ENCODE measurements at regions not wholly inside any gene's neighbourhood (a gene's known extent, or its start where the extent isn't known, plus 50 kb on each side); places are given as distances from the start of the nearest gene placed in this dataset.

DNA sequence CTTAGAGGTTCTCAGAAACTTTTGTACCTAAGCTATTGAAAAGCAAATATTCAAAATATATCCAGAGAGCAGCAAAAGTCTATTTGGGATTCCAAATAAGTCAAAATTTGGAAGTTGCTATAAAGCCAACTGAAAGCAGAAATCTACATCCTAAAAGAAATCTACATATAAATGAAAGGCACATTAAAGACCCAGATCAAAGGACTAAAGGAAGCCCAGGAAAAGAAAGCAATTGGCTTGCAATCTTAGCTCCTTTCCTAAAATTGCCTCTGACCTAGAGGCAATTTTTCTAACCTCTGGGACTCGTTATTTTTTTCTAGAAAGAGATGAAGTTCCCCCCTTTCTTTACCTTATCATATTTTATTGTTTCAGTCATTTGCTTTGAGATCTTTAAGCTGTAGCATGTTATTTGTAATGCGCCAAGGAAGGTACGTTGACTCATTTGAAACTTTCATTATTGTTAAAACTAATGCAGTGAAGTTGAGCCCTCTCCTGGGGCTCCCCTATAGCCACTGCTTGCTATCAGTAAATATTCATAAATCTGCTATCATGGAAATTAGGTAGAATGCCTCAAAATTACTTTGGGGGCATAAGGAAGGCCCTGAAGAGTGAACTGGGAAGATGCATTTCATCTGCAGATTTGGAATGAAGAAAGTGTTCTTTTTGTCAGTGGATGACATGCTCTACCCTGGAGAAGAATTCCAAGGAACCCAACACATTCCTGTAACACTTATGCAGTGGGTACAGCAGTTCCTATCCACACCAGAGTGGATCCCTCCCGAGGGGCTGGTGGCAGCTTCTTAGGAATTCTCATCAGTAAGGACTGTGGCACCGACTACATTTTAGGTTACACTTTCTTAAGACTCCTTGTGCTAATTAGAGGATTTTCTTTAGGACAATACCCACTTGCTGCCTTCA is 177.8 kb upstream of the IGFBP7 start:
- DNase-seq = no peak

GRCh38 chr4:57282933-57283310 is 172.7 kb upstream of the IGFBP7 start:
- no peak for DNase-seq

- DNase-seq = no peak
These were observed 170.3 kb upstream of the IGFBP7 start for GRCh38 chr4:57280481-57280880.

DNA sequence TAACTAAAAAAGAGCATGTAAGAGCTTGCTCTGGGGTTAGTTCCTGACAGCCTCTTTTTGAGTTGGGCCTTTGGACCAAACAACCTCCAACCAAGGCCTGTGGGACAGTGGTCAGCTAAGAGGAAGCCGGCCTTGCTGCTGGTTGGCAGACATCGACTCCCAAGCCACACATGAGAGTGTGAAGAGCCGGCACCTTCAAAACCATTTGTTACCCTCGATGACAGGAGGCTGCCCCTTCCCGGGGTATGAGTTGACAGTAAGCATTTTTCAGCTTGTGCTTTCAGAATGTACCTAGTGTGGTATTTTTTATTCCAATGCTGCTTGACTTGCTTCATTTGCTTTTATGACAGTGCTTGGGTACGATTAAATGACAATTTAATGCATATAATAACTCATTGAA is 168.6 kb upstream of the IGFBP7 start:
- DNase-seq = no peak

- DNase-seq = no peak
These were observed 163.9 kb upstream of the IGFBP7 start for GRCh38 chr4:57274082-57274481.

DNA sequence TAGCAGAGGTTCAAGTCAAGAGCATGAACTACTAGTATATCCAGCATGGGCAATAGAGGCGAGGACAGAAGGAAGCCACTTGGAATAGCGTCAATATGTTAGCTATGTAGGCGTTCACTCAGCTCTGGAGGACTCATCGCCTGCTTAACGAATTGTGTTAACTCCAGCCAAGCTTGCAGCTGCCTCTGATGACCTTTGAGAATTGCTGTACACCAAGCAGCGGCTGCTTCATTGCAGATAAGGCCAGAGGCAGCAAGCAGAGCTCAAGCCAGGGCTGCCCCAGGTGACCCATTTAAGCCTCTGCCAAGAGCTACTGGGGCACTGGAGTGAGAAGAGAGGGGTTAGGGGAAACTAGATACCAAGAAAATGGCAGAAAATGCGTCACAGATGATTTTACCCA is 160.2 kb upstream of the IGFBP7 start:
- DNase-seq = no peak

DNA sequence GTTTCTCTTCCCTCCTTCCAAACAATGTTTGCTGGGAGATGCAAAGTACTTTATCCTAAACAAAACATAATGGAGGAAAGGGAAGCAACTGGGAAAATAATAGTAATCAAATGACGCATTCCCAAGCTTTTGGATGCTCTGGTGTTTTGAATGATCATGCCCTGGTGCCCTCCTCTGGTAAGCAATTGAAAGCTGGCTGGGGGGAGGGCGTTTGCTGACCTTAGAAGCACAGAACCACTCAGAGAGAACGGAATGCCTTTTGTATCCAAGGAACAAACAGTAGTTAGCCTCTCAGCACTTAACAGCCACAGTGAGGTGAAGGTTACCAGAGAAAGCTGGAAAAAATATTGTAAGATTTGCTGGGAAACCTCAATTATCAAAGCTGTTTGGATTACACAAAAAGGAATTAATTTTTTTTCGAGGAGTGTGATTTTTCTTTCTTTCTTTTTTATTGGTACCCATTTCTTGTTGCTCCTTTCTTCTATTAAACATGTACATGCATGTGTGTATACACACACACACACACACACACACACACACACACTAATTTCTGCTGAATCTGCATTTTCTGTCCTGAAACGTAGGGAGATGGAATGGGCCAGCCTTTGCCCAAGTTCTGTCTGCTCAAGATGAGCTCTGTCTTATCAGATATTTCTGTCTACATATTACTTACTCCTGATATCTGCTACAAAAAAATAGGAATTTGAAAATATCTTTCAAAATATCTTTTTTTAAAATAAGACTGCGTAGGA is 155.8 kb upstream of the IGFBP7 start:
- no peak for DNase-seq

GRCh38 chr4:57254754-57255153 is 144.6 kb upstream of the IGFBP7 start:
- DNase-seq = no peak

- no peak for DNase-seq
These were observed 138.9 kb upstream of the IGFBP7 start for GRCh38 chr4:57249083-57249482.

GRCh38 chr4:57243076-57243475 is 132.9 kb upstream of the IGFBP7 start:
- no peak for DNase-seq

GRCh38 chr4:57234252-57234775 is 124.1 kb upstream of the IGFBP7 start:
- DNase-seq = no peak

GRCh38 chr4:57233386-57233785 is 123.2 kb upstream of the IGFBP7 start:
- no peak for DNase-seq

DNA sequence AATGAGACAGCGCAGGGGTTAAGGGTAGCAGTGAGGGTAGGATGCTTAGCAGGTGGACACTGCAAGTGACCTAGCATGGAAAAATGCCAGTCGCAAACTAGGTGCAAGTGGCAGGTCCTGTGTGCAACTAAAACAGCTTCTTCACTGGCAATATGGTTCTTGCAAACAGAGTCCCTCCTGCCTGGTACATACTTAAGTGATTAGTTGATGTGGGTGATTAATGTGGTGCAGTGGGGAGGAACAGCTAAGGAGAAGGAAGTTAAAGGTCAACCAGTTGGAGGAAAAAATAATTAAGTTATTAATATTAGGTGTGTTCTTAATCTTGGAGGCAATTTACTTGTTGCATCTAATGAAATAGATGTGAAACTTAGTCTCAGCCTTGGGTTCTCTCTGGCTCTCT is 121.6 kb upstream of the IGFBP7 start:
- DNase-seq = no peak

DNA sequence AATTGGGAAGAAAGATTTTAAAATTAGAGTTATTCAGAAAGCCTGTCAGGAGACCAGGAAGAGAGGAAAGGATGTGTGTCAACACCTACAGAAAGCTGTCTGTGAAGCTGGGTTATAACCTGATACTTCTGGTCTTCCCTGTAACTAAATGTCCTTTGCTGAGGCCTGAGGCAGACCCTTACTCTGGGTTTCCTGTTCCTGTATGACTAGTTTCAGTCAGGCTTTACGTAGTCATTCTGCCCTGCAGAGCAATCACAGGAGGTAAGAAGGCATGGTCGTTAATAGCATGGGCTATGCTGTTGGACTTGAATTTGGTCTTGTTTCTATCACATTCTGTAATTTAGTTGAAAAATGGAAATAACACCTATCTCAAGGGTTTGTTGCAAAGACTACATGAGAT is 110.5 kb upstream of the IGFBP7 start:
- DNase-seq = no peak

GRCh38 chr4:57220172-57220571 is 110.0 kb upstream of the IGFBP7 start:
- no peak for DNase-seq

- DNase-seq = no peak
These were observed 109.2 kb upstream of the IGFBP7 start for GRCh38 chr4:57219431-57219830.

DNA sequence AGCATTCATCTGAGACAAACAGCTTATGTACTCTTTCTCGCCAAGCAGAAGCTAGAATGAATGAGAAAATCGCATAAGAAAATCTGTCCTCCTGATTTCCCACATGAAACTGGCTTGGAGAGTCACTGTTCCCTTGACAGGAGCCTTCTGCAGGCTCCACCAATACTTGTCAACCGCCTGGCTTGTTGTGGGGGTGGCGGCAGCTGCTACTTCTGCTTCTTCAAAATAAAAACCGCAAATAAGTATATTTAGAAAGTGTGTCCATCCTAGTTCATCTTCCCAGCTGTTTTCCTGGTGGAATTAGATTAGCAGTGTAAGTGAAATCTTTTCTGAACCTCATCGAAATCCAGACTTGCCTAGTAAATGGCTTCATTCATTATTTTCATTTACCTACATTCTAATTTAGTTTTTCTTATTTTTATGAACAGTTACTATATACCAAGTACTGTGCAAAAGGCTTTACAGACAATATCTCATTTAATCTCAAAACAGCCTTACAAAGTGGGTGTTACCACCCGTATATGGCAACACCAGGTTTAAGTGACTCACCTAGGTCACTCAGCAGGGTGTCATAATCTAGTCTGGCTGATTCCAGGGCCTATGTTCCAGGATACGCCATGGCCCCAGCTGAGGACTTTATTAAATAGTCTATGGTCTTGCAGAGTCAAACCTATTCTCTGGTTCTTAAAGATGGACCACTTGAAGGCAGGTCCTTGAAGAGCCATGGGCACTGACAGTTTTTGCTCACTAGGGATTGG is 104.6 kb upstream of the IGFBP7 start:
- DNase-seq = no peak

GRCh38 chr4:57211131-57211530 is 100.9 kb upstream of the IGFBP7 start:
- DNase-seq = no peak

- no peak for DNase-seq
These were observed 96.0 kb upstream of the IGFBP7 start for GRCh38 chr4:57206172-57206571.

GRCh38 chr4:57205580-57205979 is 95.4 kb upstream of the IGFBP7 start:
- no peak for DNase-seq

- DNase-seq = no peak
These were observed 90.7 kb upstream of the IGFBP7 start for GRCh38 chr4:57200799-57201327.

DNA sequence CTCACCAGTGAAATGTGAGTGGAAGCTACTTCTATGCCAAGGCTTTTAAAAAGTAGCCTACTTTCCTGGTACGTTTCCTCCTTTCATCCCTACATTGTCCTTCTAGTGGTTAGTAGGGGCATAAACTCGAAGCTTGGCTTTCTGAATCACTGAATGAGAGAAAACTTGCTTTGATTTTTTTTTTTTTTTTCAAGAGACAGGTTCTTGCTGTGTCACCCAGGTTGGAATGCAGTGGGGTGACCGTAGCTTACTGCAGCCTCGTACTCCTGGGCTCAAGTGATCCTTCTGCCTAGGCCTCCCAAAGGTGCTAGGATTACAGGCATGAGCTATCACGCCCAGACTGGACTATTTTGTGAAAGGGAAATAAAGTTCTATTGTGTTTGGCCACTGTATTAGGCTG is 89.1 kb upstream of the IGFBP7 start:
- DNase-seq = no peak

GRCh38 chr4:57195622-57196021 is 85.4 kb upstream of the IGFBP7 start:
- DNase-seq = no peak

Data from activated CD4-positive, CD25-positive, alpha-beta regulatory T cell (primary cell).